GM13976 (cell line): ENCODE measurements at regions not wholly inside any gene's neighbourhood (a gene's known extent, or its start where the extent isn't known, plus 50 kb on each side); places are given as distances from the start of the nearest gene placed in this dataset.

Experiments used
- DNase-seq: peaks from one replicate; pipeline ENCODE4 v3.0.0; 2012; ENCODE audit warnings: low spot score
- in situ Hi-C: fragments of 300-500 bp; cut with MboI; formaldehyde crosslinking; loops from one replicate; pipeline ENCODE4 v1.12.0; 2022; ENCODE audit warnings: low sequenced_read_pairs, mixed read lengths, inconsistent platforms; ENCODE audit not compliant: unreplicated experiment
- TF ChIP-seq, protein P1 (sequence below): IDR thresholded peaks from 2 replicates; pipeline ENCODE4 v1.5.1; 2012; ENCODE audit warnings: borderline replicate concordance, mild to moderate bottlenecking; ENCODE audit not compliant: insufficient read depth; ENCODE audit errors: extremely low read depth, missing control alignments, control extremely low read depth

DNA sequence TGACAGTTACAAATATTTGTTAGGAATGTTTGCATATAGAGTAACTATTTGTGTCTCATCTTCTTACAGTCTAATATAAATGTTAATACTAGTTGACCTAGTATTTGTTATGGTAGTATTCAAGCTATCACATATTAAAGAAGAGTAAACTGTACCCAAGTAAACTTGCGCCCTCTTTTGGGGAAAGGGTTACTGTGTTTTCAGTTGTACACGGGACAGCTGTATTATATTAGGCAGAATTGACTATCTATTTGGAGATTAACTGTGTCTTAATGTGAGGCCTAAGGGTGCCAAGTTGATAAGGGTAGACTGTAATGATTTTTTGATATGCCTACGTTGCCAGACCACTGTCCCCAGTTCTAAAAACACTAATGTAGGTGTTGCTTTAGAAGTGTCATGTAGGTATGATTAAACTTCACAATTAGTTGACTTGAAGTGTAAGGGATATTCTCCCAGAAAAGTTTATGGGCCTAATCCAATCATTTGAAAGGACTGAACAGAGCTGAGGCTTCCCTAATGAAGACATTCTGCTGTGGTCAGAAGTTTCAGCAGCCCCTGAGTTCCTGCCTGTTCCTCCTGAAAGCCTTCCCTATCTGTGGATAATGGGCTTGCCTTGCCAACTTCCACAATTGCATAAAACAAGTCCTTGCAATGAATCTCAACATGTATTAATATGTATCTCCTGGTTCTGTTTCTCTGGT is 172.8 kb upstream of the CXCL13 start:
- in situ Hi-C loops: no loop called here

DNA sequence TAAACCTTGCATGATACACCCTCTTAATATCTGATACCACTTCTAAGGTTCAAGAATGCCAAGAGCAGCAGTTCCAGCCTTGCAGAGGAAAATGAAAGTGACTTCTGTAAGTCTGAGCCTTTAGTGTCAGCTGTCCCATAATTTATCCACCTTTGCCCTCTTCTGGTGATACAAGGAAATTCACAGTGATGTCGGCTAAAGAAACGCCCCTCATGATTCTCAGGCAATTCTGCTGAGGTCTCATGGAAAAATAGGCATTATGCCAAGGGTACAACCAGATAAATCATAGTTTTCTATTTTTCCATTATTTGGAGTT is 172.2 kb upstream of the CXCL13 start:
- in situ Hi-C loops: no loop called here
- peak; percentile 50 for DNase-seq
- TF ChIP-seq, protein P1, sequence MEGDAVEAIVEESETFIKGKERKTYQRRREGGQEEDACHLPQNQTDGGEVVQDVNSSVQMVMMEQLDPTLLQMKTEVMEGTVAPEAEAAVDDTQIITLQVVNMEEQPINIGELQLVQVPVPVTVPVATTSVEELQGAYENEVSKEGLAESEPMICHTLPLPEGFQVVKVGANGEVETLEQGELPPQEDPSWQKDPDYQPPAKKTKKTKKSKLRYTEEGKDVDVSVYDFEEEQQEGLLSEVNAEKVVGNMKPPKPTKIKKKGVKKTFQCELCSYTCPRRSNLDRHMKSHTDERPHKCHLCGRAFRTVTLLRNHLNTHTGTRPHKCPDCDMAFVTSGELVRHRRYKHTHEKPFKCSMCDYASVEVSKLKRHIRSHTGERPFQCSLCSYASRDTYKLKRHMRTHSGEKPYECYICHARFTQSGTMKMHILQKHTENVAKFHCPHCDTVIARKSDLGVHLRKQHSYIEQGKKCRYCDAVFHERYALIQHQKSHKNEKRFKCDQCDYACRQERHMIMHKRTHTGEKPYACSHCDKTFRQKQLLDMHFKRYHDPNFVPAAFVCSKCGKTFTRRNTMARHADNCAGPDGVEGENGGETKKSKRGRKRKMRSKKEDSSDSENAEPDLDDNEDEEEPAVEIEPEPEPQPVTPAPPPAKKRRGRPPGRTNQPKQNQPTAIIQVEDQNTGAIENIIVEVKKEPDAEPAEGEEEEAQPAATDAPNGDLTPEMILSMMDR: no peak

More for the DNA sequence above, 172.8 kb upstream of the CXCL13 start:
- DNase-seq: no peak
- TF ChIP-seq, protein P1: no peak

DNA sequence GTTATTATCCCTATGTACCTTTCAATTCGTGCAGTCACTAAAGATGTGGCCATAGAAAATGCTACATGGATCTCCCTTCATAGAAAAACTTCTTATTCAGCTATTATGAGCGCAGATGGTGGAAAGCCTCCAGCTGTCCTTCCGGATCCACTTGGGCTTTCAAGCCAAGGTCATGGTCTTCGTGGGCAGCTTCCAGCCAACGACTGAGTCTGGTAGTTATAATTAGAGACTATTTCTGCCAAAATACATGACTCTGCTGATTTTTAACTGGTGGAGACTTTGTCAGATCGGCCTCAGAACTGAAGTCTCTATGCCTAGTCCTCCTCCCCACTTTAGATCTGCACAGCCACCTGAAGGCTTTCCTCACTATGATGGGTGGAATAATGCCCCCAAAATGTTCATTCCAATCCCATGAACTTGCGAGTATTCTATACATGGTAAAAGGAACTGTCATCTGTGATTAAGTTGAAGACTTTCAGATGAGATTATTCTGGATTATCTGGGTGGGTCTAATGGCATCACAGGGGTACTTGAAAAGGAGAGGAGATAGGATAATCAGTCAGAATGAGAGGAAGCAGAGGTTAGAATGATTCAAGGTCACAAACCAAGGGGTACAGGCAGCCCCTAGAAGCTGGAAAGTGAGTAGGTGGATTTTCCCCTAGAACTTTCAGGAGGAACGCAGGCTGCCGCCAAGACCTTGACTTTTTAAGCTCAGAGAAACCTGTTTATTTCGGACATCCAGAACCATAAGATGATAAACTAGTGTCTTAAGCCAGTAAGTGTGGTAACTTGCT is 171.1 kb upstream of the CXCL13 start:
- TF ChIP-seq, protein P1: no peak
- DNase-seq: no peak
- in situ Hi-C loops: no loop called here

DNA sequence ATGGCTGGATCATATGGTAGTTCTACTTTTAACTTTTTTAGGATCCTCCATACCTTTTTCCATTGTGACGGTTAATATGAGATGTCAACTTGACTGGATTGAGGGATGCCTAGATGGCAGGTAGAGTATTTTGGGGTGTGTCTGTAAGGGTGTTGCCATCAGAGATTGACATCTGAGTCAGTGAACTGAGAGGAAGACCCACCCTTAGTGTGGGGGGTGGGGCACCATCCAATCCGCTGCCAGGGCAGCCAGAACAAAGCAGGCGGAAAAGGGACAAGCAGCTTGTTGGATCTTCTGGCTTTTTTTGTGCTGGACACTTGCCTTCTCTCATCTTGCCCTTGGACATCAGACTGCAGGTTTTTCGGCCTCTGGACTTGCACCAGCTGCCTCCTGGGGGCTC is 168.5 kb upstream of the CXCL13 start:
- no peak for DNase-seq
- in situ Hi-C loops: no loop called here
- TF ChIP-seq, protein P1: no peak

DNA sequence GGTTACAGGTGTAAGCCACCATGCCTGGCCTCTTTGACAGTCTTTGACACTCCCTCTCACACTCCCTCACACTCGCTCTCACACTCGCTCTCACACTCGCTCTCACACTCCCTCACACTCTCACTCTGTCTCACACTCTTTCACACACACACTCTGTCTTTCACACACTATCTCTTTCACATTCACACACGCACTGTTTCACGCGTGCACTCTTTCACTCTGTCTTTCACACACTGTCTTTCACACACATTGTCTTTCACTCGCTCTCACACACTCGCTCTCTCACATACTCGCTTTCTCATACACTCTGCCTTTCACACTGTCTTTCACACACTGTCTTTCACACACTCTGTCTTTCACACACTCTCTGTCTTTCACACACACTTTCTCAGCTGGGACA is 167.1 kb upstream of the CXCL13 start:
- no peak for DNase-seq
- in situ Hi-C loops: no loop called here
- TF ChIP-seq, protein P1: no peak

DNA sequence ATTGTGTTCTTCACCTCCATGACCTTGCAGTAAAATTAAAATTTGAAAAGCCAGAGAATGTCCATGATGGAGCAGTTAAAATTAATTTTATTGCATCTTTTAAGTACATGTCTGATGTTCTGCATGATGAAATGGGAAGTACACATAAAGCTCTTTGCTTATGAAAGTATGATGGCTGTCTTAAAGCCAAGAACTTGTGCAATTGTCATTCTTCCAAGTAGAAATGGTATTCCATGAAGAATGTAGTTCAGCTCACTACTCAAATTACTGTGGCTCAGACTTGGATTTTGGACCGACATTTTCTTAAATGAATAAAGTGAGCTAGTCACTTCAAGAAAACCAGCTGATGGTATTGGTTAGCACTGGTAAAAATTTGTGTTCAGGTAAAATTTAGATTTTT is 161.7 kb upstream of the CXCL13 start:
- TF ChIP-seq, protein P1: no peak
- in situ Hi-C loops: no loop called here
- no peak for DNase-seq
